ENCODE measurements at regions not wholly inside any gene's neighbourhood (a gene's known extent, or its start where the extent isn't known, plus 50 kb on each side); places are given as distances from the start of the nearest gene placed in this dataset.

- no peak for DNase-seq
- H3K4me3 ChIP-seq, result no peak overlapping the region
- POLR2A ChIA-PET (ENCODE audit: unreplicated experiment), result interaction anchor here (0.6 kb wide), 1 partner anchor 106 kb away, joined by 3 read pairs; no protein-coding TSS in a partner anchor
- intact Hi-C loops (cut with micrococcal nuclease; ENCODE audit: unreplicated experiment), result no loop called here
- no peak overlapping the region for H3K4me2 ChIP-seq
- no peaks in the 10 kb centered on the region; the same call in 1 of the 2 replicates for H3K9me3 ChIP-seq (ENCODE audit: insufficient read depth, low read depth)
- no peaks in the 10 kb centered on the region; the same call in 1 of the 2 replicates for H3K9me2 ChIP-seq (ENCODE audit: insufficient read depth)
- H3K36me3 ChIP-seq (ENCODE audit: low read depth), result no peaks in the 10 kb centered on the region
- H3K27me3 ChIP-seq (ENCODE audit: insufficient read depth, low read depth), result no peaks in the 10 kb centered on the region
- no peaks in the 10 kb centered on the region for H3F3A ChIP-seq (ENCODE audit: insufficient read depth, low read depth)
- H3K4me1 ChIP-seq (replicated peaks; ENCODE audit: insufficient read depth), result no peaks in the 10 kb centered on the region
- CTCF ChIA-PET, result no interaction called here
- no peaks in the 10 kb centered on the region for H4K20me1 ChIP-seq (ENCODE audit: insufficient read depth)
- no peaks in the 10 kb centered on the region for H3K79me2 ChIP-seq (ENCODE audit: low read depth)
- H3K27ac ChIP-seq, result no peak overlapping the region
- no peak for TF ChIP-seq CTCF (conservative IDR thresholded peaks at IDR 0.05)
- no TSS peak for BruUV-seq (replicated peaks)
- no peak overlapping the region for H2AFZ ChIP-seq
Measured at GRCh38 chr9:75692309-75692708, 198.2 kb upstream of the PCSK5 start.

- H3K4me2 ChIP-seq, result no peak overlapping the region
- H3K79me2 ChIP-seq (ENCODE audit: low read depth), result no peaks in the 10 kb centered on the region
- BruUV-seq (replicated peaks), result no TSS peak
- no peak overlapping the region for H2AFZ ChIP-seq
- no peak overlapping the region for H3K4me3 ChIP-seq
- CTCF ChIA-PET, result interaction anchor here (0.6 kb wide), 1 partner anchor 171 kb away, joined by 3 read pairs; no protein-coding TSS in a partner anchor
- no peaks in the 10 kb centered on the region for H3K36me3 ChIP-seq (ENCODE audit: low read depth)
- H4K20me1 ChIP-seq (ENCODE audit: insufficient read depth), result no peaks in the 10 kb centered on the region
- H3K27me3 ChIP-seq (ENCODE audit: insufficient read depth, low read depth), result no peaks in the 10 kb centered on the region
- intact Hi-C loops (cut with micrococcal nuclease; ENCODE audit: unreplicated experiment), result no loop called here
- H3K4me1 ChIP-seq (replicated peaks; ENCODE audit: insufficient read depth), result no peaks in the 10 kb centered on the region
- H3K27ac ChIP-seq, result no peak overlapping the region
- no peak for DNase-seq
- no peaks in the 10 kb centered on the region; the same call in 1 of the 2 replicates for H3K9me2 ChIP-seq (ENCODE audit: insufficient read depth)
- POLR2A ChIA-PET (ENCODE audit: unreplicated experiment), result no interaction called here
- TF ChIP-seq CTCF (conservative IDR thresholded peaks at IDR 0.05) (no peak), EZH2 (IDR thresholded peaks at IDR 0.05; ENCODE audit: low read depth) (no peak)
- no peaks in the 10 kb centered on the region for H3F3A ChIP-seq (ENCODE audit: insufficient read depth, low read depth)
- no peaks in the 10 kb centered on the region; the same call in 1 of the 2 replicates for H3K9me3 ChIP-seq (ENCODE audit: insufficient read depth, low read depth)
Measured at GRCh38 chr9:75695921-75696320, 194.6 kb upstream of the PCSK5 start.

GRCh38 chr9:75699017-75699416 lies 191.5 kb upstream of the PCSK5 start:
- Histone ChIP-seq H3K4me1 (replicated peaks; ENCODE audit: insufficient read depth) (no peaks in the 10 kb centered on the region), H3K4me2 (no peak overlapping the region), H3F3A (ENCODE audit: insufficient read depth, low read depth) (no peaks in the 10 kb centered on the region), H3K9me3 (ENCODE audit: insufficient read depth, low read depth) (no peaks in the 10 kb centered on the region), H2AFZ (no peak overlapping the region), H3K27ac (no peak overlapping the region), H3K36me3 (ENCODE audit: low read depth) (no peaks in the 10 kb centered on the region), H3K4me3 (no peak overlapping the region), H3K9me2 (ENCODE audit: insufficient read depth) (no peaks in the 10 kb centered on the region), H4K20me1 (ENCODE audit: insufficient read depth) (no peaks in the 10 kb centered on the region), H3K79me2 (ENCODE audit: low read depth) (no peaks in the 10 kb centered on the region), H3K27me3 (ENCODE audit: insufficient read depth, low read depth) (no peaks in the 10 kb centered on the region)
- intact Hi-C loops (cut with micrococcal nuclease; ENCODE audit: unreplicated experiment), result no loop called here
- TF ChIP-seq EZH2 (IDR thresholded peaks at IDR 0.05; ENCODE audit: low read depth) (no peak), CTCF (conservative IDR thresholded peaks at IDR 0.05) (no peak)
- no peak for DNase-seq
- ChIA-PET CTCF (no interaction called here), POLR2A (ENCODE audit: unreplicated experiment) (no interaction called here)
- BruUV-seq (replicated peaks), result no TSS peak
